SK-N-MC (cell line): ENCODE measurements at regions not wholly inside any gene's neighbourhood (a gene's known extent, or its start where the extent isn't known, plus 50 kb on each side); places are given as distances from the start of the nearest gene placed in this dataset.

Experiments used
- DNase-seq: peaks from one replicate; pipeline ENCODE4 v3.0.0-alpha.2; 2011; ENCODE audit warnings: low read depth, low spot score
- H3K27ac ChIP-seq: fragments of 200-600 bp; sonication (generic); 2 replicates; pipeline ENCODE4 v1.5.1; 2016; ENCODE audit warnings: mixed run types
- H3K36me3 ChIP-seq: fragments of 200-600 bp; sonication (generic); 2 replicates; pipeline ENCODE4 v1.6.1; 2017; ENCODE audit warnings: antibody characterized with exemption, low read length, mixed read lengths; ENCODE audit not compliant: insufficient read depth
- H3K4me3 ChIP-seq: fragments of 200-600 bp; sonication (generic); 2 replicates; pipeline ENCODE4 v1.5.1; 2016
- H3K9ac ChIP-seq: fragments of 200-600 bp; sonication (generic); 2 replicates; pipeline ENCODE4 v1.8.0; 2017; ENCODE audit warnings: mixed run types, mixed read lengths; ENCODE audit not compliant: insufficient read length
- H3K9me3 ChIP-seq: fragments of 200-600 bp; sonication (generic); 2 replicates; pipeline ENCODE4 v1.6.1; 2017; ENCODE audit warnings: low read depth, mild to moderate bottlenecking, antibody characterized with exemption, low read length, moderate library complexity, mixed read lengths
- EZH2 ChIP-seq: fragments of 200-600 bp; sonication (generic); IDR thresholded peaks from one replicate; pipeline ENCODE4 v1.6.1; 2017; ENCODE audit warnings: antibody characterized with exemption
- FOXP2 ChIP-seq: optimal IDR thresholded peaks from 2 replicates; pipeline ENCODE3; 2011; ENCODE audit warnings: mild to moderate bottlenecking, moderate library complexity; ENCODE audit not compliant: insufficient read depth; ENCODE audit errors: extremely low read length, control extremely low read depth
- POLR2AphosphoS5 ChIP-seq: IDR thresholded peaks from 2 replicates; pipeline ENCODE4 v1.6.1; 2012; ENCODE audit warnings: mild to moderate bottlenecking, low read depth, low read length, borderline replicate concordance

DNA sequence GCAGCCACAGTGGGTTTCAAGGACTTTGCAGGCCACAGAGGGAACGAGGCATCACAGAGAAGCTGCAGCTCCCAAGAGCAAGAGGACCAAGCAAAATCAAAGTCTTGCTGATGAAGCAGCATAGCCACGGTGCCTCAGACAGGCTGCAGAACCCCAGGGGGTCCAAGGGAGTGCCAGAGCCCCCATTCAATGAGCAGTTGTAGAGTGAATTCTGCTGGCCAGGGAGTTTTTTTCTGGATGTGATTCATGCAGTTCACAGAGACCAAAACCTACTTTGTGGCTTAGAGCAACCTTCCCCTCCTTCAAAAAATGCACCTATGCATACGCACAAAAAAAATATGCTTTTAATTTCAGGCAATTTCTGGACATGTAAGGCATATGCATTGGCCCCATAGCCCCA, 409.0 kb downstream of the VPS13C start:
- H3K4me3 ChIP-seq: no peak overlapping the region
- DNase-seq: no peak
- TF ChIP-seq EZH2 (no peak), FOXP2 (no peak), POLR2AphosphoS5 (no peak)
- H3K9me3 ChIP-seq: no peaks in the 10 kb centered on the region
- H3K36me3 ChIP-seq: no peaks in the 10 kb centered on the region
- H3K9ac ChIP-seq: no peak overlapping the region
- H3K27ac ChIP-seq: no peak overlapping the region

DNA sequence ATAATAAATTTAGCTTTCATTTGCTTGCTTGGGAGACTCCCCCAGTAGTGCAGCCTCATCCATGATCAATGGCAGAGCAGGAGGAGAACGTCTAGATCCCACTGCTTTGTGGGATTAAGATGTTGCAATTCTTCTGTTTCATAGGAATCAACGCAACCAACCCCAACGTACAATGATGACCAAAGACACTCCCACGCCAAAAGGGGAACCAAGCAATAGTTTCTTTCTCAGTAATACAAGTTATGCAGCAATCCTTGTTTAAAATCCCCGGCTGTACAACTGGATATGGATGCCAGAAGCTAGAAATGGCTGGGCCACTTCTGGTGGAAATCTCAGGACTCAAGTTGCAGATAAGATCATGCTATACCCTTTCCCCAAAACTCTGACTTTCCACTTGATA, 411.2 kb downstream of the VPS13C start:
- DNase-seq: no peak
- H3K4me3 ChIP-seq: no peak overlapping the region
- TF ChIP-seq FOXP2: no peak
- no peak for TF ChIP-seq EZH2
- TF ChIP-seq POLR2AphosphoS5: no peak
- H3K36me3 ChIP-seq: no peaks in the 10 kb centered on the region
- no peak overlapping the region for H3K9ac ChIP-seq
- H3K27ac ChIP-seq: no peak overlapping the region
- no peaks in the 10 kb centered on the region for H3K9me3 ChIP-seq

GRCh38 chr15:61644550-61644949, 415.4 kb upstream of the RORA start:
- no peak overlapping the region for H3K4me3 ChIP-seq
- no peaks in the 10 kb centered on the region for H3K36me3 ChIP-seq
- no peak overlapping the region for H3K9ac ChIP-seq
- no peak for TF ChIP-seq EZH2
- no peak for TF ChIP-seq POLR2AphosphoS5
- no peak for TF ChIP-seq FOXP2
- H3K27ac ChIP-seq: no peak overlapping the region
- H3K9me3 ChIP-seq: no peaks in the 10 kb centered on the region
- DNase-seq: no peak

- DNase-seq: no peak
- no peaks in the 10 kb centered on the region for H3K36me3 ChIP-seq
- H3K9ac ChIP-seq: no peak overlapping the region
- H3K4me3 ChIP-seq: no peak overlapping the region
- no peaks in the 10 kb centered on the region for H3K9me3 ChIP-seq
- no peak overlapping the region for H3K27ac ChIP-seq
- TF ChIP-seq FOXP2 (no peak), EZH2 (no peak), POLR2AphosphoS5 (no peak)
These were observed 412.5 kb upstream of the RORA start for GRCh38 chr15:61641645-61642044.

DNA sequence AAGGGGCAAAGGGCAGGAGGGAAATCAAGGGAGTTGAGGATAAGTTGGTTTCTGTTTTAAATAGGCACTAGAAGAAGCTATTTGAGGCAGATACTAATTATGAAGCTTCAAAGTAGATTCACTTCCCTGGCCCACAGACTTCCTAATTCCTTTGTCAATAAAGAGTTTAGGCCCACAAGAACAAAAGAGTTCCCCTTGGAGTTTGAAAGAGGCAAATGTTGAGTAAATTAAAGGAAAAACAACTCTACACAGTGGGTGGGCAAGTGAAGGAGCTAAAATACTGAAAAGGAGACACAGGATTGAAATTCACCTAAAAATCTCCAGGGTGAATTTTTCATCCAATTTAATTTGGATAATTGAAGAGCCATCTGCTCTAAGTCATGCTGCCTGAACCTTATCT, 411.7 kb upstream of the RORA start:
- Histone ChIP-seq H3K36me3 (no peaks in the 10 kb centered on the region), H3K9ac (no peak overlapping the region), H3K9me3 (no peaks in the 10 kb centered on the region), H3K4me3 (no peak overlapping the region), H3K27ac (no peak overlapping the region)
- no peak for TF ChIP-seq FOXP2
- TF ChIP-seq EZH2: no peak
- no peak for TF ChIP-seq POLR2AphosphoS5
- no peak for DNase-seq

DNA sequence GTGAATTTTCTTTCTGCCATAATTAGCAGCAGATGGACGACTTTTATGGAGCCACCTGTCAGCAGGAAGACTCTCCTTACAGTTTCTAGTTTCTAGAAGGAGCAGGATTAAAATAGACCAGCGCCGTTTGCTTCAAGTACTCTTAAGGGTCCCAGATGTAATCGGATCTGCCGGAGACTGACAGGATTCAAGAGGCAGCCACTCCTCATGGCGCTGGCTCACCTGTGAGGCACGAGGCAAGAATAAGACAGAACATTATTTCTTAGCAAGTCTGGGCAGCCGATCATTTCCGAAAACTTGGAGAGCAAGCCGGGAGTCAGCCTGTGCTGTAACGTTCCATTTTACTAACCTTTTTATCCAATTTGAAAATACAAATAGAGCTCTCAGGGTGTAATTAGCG, 410.4 kb upstream of the RORA start:
- no peak overlapping the region for H3K27ac ChIP-seq
- TF ChIP-seq FOXP2 (no peak), POLR2AphosphoS5 (no peak), EZH2 (no peak)
- H3K4me3 ChIP-seq: no peak overlapping the region
- H3K9ac ChIP-seq: no peak overlapping the region
- DNase-seq: no peak
- H3K9me3 ChIP-seq: no peaks in the 10 kb centered on the region
- H3K36me3 ChIP-seq: no peaks in the 10 kb centered on the region

- Histone ChIP-seq H3K36me3 (no peaks in the 10 kb centered on the region), H3K4me3 (no peak overlapping the region), H3K9me3 (no peaks in the 10 kb centered on the region), H3K27ac (no peak overlapping the region), H3K9ac (no peak overlapping the region)
- TF ChIP-seq POLR2AphosphoS5 (no peak), EZH2 (no peak), FOXP2 (no peak)
- no peak for DNase-seq
These were observed 405.7 kb upstream of the RORA start for GRCh38 chr15:61634837-61635236.

DNA sequence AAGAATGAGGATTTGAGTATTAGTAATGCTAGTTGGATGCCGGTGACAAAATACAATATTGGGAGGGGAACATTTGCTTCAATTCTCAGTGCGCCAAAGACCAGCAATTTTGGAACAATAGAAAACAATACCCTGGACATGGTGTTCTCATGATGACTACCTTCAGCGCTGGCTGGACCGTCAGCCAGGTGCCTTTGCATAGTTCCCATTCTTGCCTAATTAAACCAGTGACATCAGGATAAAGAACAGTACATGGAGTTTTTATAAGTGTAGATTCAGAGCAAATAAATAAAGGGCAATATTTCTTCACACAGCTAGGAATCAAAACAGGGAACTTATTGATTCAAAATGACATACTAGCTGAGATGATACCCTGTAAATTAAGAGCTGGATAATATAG, 404.8 kb upstream of the RORA start:
- TF ChIP-seq EZH2 (no peak), POLR2AphosphoS5 (no peak)
- Histone ChIP-seq H3K27ac (no peak overlapping the region), H3K36me3 (no peaks in the 10 kb centered on the region), H3K4me3 (no peak overlapping the region), H3K9ac (no peak overlapping the region), H3K9me3 (no peaks in the 10 kb centered on the region)
- no peak for DNase-seq

DNA sequence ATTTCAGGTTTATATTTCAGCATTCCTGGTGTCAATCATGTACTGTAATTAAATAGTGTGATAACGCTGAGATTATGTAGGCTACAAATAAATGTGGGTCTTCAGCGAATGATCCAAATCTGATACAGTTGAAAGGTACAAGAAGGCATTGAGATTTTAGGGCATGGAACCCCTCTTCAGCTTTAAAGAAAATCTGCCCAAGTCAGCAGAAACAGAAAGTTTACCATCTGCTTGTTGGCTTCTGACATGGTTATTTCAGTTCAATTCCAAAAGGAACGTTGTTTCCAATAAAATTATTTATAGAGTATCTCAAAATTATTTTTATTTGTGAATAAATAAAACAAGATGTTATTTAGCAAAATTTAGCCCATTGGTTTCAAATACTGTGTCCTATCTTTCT, 400.2 kb upstream of the RORA start:
- Histone ChIP-seq H3K36me3 (no peaks in the 10 kb centered on the region), H3K9ac (no peak overlapping the region), H3K4me3 (no peak overlapping the region), H3K9me3 (no peaks in the 10 kb centered on the region), H3K27ac (no peak overlapping the region)
- no peak for DNase-seq
- TF ChIP-seq FOXP2 (no peak), POLR2AphosphoS5 (no peak), EZH2 (no peak)
